ENCODE measurements at regions not wholly inside any gene's neighbourhood (a gene's known extent, or its start where the extent isn't known, plus 50 kb on each side); places are given as distances from the start of the nearest gene placed in this dataset.

GRCh38 chr5:37902323-37902722, 62.5 kb upstream of the GDNF start:
- no peak for DNase-seq

DNA sequence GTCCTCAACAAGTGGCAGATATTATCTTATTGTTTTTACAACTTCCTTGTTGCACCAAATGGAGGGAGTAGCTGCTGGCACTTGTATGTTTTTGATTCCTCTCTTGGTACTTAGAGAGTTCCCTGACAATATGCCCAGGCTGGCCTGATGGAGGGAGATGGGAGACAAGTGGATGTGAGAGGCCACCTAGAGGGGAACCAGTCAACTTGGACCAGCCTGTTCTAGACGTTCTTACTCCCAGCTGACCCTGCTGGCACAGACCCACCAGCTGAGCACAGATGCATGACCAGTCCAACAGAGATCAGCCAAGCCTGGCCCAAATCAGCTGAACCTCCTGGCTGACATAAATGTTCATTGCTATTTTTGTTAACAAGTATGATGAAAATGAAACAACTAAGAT, 60.9 kb upstream of the GDNF start:
- peak; percentile 33 for DNase-seq

GRCh38 chr5:37899037-37899436, 59.2 kb upstream of the GDNF start:
- no peak for DNase-seq

DNA sequence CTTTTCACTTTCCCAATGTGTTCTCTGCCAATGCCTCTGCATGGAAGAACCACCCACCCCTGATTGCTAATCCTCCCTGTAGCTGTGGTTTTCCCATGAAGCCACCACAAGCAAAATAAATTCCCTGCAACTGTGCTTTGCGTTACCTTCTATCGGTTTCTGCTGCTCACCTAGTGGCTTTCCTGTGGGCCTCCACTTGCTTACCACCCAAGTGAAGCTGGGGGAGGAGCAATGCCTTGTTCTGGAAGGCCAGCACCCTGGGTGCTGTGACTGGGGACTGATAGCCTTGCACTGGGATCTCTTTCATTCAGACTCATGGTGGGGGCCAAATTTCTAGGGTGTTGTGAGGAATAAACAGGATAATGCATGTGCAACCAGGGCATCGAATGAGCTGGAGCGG, 56.3 kb upstream of the GDNF start:
- no peak for DNase-seq

DNA sequence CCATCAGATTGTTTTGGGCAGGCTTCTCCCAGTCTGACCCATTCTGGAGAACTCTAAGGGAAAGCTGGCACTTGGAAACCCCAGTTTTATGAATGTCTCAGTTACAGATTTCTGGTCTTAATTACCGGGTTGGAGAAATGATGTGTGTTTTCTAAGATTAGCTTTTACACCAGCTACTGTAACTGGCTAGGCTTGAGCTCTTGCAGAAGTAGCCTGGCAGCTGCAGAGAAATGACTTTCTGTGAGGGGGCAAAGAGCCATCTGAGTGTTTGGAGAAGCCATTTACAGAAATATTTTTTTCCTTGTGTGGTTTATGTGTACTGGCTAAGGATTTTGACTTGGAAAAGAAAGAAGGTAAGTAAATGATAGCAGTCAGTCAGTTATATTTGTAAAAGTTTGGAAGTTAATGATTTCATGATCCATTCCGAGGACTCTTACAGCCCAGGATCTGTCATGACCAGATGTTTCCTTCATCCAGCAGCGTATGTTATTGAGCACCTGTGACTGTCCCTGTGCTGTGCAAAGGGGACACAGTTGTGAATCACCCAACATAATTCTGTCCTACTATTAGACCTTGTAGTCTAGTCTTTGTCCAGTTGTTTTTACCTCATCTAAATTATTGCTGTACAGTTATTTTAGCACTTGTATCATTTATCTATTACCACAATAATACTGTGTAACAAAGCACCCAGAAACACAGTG, 53.7 kb upstream of the GDNF start:
- DNase-seq: peak; percentile 39

GRCh38 chr5:37892586-37892985, 52.7 kb upstream of the GDNF start:
- DNase-seq: no peak

DNA sequence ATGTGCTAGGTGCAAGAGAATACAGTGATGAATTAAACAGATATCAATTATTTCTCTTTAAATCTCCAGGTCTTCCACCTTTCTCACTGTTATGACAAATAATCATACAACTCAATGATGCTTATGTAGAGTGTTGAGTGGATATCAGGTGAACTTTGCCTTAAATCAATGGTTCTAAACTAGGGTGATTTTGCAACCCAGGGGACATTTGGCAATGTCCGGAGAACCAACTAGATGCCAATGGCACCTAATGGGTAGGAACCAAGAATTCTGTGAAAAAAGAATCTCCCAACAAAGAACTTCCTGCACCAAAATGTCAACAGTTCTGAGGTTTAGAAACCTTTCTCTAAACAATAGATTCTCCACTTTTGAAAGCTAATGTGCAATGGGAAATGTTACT, 52.0 kb upstream of the GDNF start:
- DNase-seq: no peak

DNA sequence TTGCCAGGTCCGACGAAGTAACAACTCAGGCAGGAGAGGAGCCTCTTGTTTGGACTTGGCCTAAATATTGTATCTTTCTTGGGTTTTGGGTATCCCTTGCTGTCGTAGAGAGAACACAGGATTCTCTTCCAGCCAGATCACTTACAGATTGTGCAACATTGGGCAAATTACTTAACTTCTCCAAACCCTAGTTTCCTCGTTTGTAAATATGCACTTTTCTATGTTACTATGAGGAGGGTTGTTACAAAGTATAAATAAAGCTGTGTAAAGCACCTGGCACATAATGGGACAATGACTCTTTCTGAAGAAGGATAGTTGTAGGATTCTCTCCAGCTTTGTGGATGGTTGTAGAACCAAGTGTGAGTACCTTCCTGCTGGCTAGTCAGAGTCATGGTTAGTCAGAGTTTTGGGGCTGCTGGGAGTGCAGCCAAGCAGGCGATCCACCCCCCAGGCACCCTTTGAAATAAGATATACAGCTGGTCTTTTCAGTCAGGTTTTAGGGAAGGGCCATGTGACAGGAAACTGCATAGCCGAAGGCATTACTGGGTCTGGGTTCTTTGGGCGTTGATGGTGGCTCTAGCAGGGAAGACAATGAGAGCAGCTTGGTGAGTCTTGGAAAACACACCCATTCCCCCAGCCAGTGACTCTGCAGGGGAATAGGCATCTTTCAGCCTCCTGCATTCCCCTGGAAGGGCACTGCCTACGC, 49.9 kb upstream of the GDNF start:
- DNase-seq: no peak

Measured in right hindlimb (tissue), 1 donor.